B cell (primary cell): ENCODE measurements at regions not wholly inside any gene's neighbourhood (a gene's known extent, or its start where the extent isn't known, plus 50 kb on each side); places are given as distances from the start of the nearest gene placed in this dataset.

Source experiments
- ATAC-seq: fragments of 200-7000 bp; cut with Tn5 transposase; one replicate; pipeline ENCODE4 v1.10.0; 2021; ENCODE audit warnings: low read depth, mild to moderate bottlenecking, moderate number of reproducible peaks, moderate library complexity
- CTCF ChIA-PET: fragments of 350-600 bp; sonication (Branson Sonifier 250); formaldehyde crosslinking; loops from one replicate; lab custom pipeline; 2021; ENCODE audit warnings: antibody characterized with exemption, inconsistent platforms; lab: Charles Lee
- POLR2A ChIA-PET: fragments of 350-600 bp; sonication (Branson Sonifier 250); formaldehyde crosslinking; loops from one replicate; lab custom pipeline; 2021; ENCODE audit warnings: antibody characterized with exemption; lab: Charles Lee
- DNase-seq: peaks from one replicate; pipeline ENCODE4 v3.0.0; 2013
- H2AFZ ChIP-seq: 2 replicates; pipeline ENCODE4 v1.6.1; 2012; ENCODE audit warnings: mild to moderate bottlenecking, low read depth, low read length; ENCODE audit not compliant: insufficient read depth, poor library complexity, severe bottlenecking
- H3K27ac ChIP-seq, 2 donors: 1 replicate in 1 of 2; 2 replicates in 1 of 2; pipeline ENCODE4 v1.5.1; 2012 to 2013; ENCODE audit warnings: low read length in 2 of 2, mild to moderate bottlenecking in 2 of 2, moderate library complexity in 1 of 2
- H3K27me3 ChIP-seq, 4 experiments: fragments of 200-600 bp in 1 of 4; sonication (generic) in 1 of 4; replicated peaks in 1 of 4; 1 replicate in 2 of 4; 2 replicates in 2 of 4; pipeline versions ENCODE4 v1.6.1 to v1.7.0; 2013 to 2016; ENCODE audit warnings: low read length in 3 of 4, mild to moderate bottlenecking in 2 of 4, mixed read lengths in 1 of 4, moderate library complexity in 1 of 4; ENCODE audit not compliant: insufficient read depth in 4 of 4, control insufficient read depth in 3 of 4; ENCODE audit errors: control extremely low read depth in 1 of 4
- H3K36me3 ChIP-seq, 2 experiments: replicated peaks in 1 of 2; 1 replicate in 1 of 2; 2 replicates in 1 of 2; pipeline versions ENCODE4 v1.6.1 to v1.7.1; 2013; ENCODE audit warnings: low read length in 1 of 2; ENCODE audit not compliant: insufficient read depth in 2 of 2, control insufficient read depth in 1 of 2; ENCODE audit errors: control extremely low read depth in 1 of 2, extremely low read depth in 1 of 2
- H3K4me1 ChIP-seq, 2 donors: fragments of 200-600 bp in 1 of 2; sonication (generic) in 1 of 2; 1 replicate in 1 of 2; 2 replicates in 1 of 2; pipeline versions ENCODE4 v1.5.1 to v1.6.1; 2013 to 2017; ENCODE audit warnings: low read length in 2 of 2; ENCODE audit not compliant: control insufficient read depth in 2 of 2, insufficient read depth in 2 of 2
- H3K4me2 ChIP-seq: replicated peaks from 2 replicates; pipeline ENCODE3; 2012; ENCODE audit warnings: mild to moderate bottlenecking, low read depth, low read length; ENCODE audit not compliant: poor library complexity, severe bottlenecking
- H3K4me3 ChIP-seq, 5 experiments: fragments of 200-600 bp in 1 of 5; sonication (generic) in 1 of 5; 1 replicate in 3 of 5; 2 replicates in 2 of 5; pipeline versions ENCODE4 v1.5.1 to v1.7.0; 2011 to 2016; ENCODE audit warnings: low read length in 4 of 5, mild to moderate bottlenecking in 4 of 5, low read depth in 2 of 5, control low read depth in 1 of 5, moderate library complexity in 1 of 5; ENCODE audit not compliant: insufficient read depth in 1 of 5; ENCODE audit errors: control extremely low read depth in 1 of 5, extremely low read depth in 1 of 5
- H3K79me2 ChIP-seq: fragments of 200-600 bp; sonication (generic); one replicate; pipeline ENCODE4 v1.6.0; 2016; ENCODE audit warnings: low read length; ENCODE audit not compliant: control insufficient read depth, insufficient read depth
- H3K9ac ChIP-seq: fragments of 200-600 bp; sonication (generic); 2 replicates; pipeline ENCODE4 v1.6.1; 2017; ENCODE audit warnings: mild to moderate bottlenecking, low read length, moderate library complexity
- H3K9me3 ChIP-seq, 3 donors: one replicate each; pipeline versions ENCODE4 v1.6.1 to v1.7.1; 2013; ENCODE audit warnings: low read length in 2 of 3; ENCODE audit not compliant: control insufficient read depth in 2 of 3, insufficient read depth in 1 of 3; ENCODE audit errors: control extremely low read depth in 1 of 3
- H4K20me1 ChIP-seq: 2 replicates; pipeline ENCODE4 v1.6.0; 2012; ENCODE audit warnings: mild to moderate bottlenecking, low read length; ENCODE audit not compliant: insufficient read depth, control insufficient read depth, poor library complexity, severe bottlenecking
- H3K27ac Mint-ChIP-seq: one replicate; pipeline ENCODE4 v1.8.0; 2021; ENCODE audit warnings: mixed read lengths
- H3K27me3 Mint-ChIP-seq: one replicate; pipeline ENCODE4 v1.8.0; 2021; ENCODE audit warnings: mixed read lengths
- H3K4me1 Mint-ChIP-seq: one replicate; pipeline ENCODE4 v1.8.0; 2021; ENCODE audit warnings: mixed read lengths
- H3K4me3 Mint-ChIP-seq: one replicate; pipeline ENCODE4 v1.8.0; 2021; ENCODE audit warnings: mixed read lengths
- H3K9me3 Mint-ChIP-seq: one replicate; pipeline ENCODE4 v1.8.0; 2022; ENCODE audit warnings: mixed read lengths; ENCODE audit not compliant: insufficient read depth
- EZH2 ChIP-seq: IDR thresholded peaks from 2 replicates; pipeline ENCODE4 v1.6.1; 2012; ENCODE audit warnings: borderline replicate concordance, low read depth, mild to moderate bottlenecking, moderate library complexity, low read length; ENCODE audit not compliant: insufficient read depth, poor library complexity, severe bottlenecking
- WGBS: methylation state at CpG from one replicate; pipeline ENCODE4 v1.1.5; 2013; ENCODE audit warnings: missing lambda C conversion rate; ENCODE audit not compliant: insufficient coverage; 5-methylcytosine and 5-hydroxymethylcytosine counted together
- intact Hi-C: fragments of 100-400 bp; cut with micrococcal nuclease; formaldehyde crosslinking; loops from one replicate; pipeline ENCODE4 v1.10.0; 2022
- TF ChIP-seq, protein P1 (sequence below): fragments of 200-600 bp; IDR thresholded peaks from one replicate; pipeline ENCODE4 v1.8.0; 2022; ENCODE audit warnings: antibody characterized with exemption, mild to moderate bottlenecking

DNA sequence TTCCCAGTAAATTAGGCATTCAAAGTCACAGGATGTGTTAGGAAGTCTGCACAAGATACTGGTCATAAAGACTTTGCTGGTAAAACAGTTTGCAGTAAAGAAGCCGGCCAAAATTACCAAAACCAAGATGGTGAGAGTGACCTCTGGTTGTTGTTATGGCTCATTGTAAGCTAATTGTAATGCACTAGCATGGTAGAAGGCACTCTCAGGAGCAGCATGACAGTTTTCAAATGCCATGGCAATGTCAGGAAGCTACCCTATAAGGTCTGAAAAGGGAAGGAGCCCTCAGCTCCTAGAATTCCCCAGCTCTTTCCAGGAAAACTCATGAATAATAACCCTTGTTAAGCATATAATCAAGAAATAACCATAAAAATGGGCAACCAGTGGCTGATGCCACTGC, 64.3 kb upstream of the TNC start:
- no peaks in the 10 kb centered on the region for H3K4me1 Mint-ChIP-seq
- CTCF ChIA-PET = no interaction called here
- Histone ChIP-seq H3K4me1 (no peaks in the 10 kb centered on the region), H3K27ac (no peak overlapping the region), H3K27me3 (no peaks in the 10 kb centered on the region), H4K20me1 (no peaks in the 10 kb centered on the region), H3K9me3 (no peaks in the 10 kb centered on the region), H2AFZ (no peak overlapping the region), H3K4me2 (no peak overlapping the region), H3K9ac (no peak overlapping the region), H3K36me3 (no peaks in the 10 kb centered on the region), H3K79me2 (no peaks in the 10 kb centered on the region), H3K4me3 (no peak overlapping the region)
- WGBS = 86% methylated on average over 1 of the region's 1 CpG
- no peak for ATAC-seq
- POLR2A ChIA-PET = no interaction called here
- no peak overlapping the region for H3K4me3 Mint-ChIP-seq
- H3K27ac Mint-ChIP-seq = no peak overlapping the region
- TF ChIP-seq, protein P1, sequence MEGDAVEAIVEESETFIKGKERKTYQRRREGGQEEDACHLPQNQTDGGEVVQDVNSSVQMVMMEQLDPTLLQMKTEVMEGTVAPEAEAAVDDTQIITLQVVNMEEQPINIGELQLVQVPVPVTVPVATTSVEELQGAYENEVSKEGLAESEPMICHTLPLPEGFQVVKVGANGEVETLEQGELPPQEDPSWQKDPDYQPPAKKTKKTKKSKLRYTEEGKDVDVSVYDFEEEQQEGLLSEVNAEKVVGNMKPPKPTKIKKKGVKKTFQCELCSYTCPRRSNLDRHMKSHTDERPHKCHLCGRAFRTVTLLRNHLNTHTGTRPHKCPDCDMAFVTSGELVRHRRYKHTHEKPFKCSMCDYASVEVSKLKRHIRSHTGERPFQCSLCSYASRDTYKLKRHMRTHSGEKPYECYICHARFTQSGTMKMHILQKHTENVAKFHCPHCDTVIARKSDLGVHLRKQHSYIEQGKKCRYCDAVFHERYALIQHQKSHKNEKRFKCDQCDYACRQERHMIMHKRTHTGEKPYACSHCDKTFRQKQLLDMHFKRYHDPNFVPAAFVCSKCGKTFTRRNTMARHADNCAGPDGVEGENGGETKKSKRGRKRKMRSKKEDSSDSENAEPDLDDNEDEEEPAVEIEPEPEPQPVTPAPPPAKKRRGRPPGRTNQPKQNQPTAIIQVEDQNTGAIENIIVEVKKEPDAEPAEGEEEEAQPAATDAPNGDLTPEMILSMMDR = no peak
- TF ChIP-seq EZH2 = no peak
- intact Hi-C loops = no loop called here
- H3K9me3 Mint-ChIP-seq = no peaks in the 10 kb centered on the region
- no peak for DNase-seq
- H3K27me3 Mint-ChIP-seq = no peaks in the 10 kb centered on the region

DNA sequence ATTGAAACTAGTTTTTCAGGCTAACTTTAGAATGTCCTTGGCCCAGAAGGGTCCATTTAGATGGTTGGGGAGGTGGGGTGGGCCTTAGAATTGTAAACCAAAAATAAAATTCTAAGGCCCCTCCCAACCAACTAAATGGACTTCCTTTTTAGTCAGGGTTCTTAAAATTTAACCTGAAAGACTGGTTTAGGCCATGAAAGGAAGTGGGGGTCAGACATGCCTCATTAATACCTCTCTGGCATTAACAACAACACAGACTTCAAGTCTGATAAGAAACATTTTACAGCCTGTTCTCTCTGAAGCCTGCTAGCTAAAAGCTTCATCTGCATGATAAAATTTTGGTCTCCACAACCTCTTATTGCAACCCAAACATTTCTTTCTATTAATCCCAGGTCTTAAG, 65.5 kb upstream of the TNC start:
- H3K9ac ChIP-seq = no peak overlapping the region
- intact Hi-C loops = no loop called here
- no peaks in the 10 kb centered on the region for H3K9me3 Mint-ChIP-seq
- no peaks in the 10 kb centered on the region for H3K79me2 ChIP-seq
- no peaks in the 10 kb centered on the region for H3K27me3 ChIP-seq
- no peak overlapping the region for H3K4me3 Mint-ChIP-seq
- DNase-seq = no peak
- CTCF ChIA-PET = no interaction called here
- H4K20me1 ChIP-seq = no peaks in the 10 kb centered on the region
- H3K4me1 ChIP-seq = no peaks in the 10 kb centered on the region
- H3K9me3 ChIP-seq = no peaks in the 10 kb centered on the region
- no peak overlapping the region for H2AFZ ChIP-seq
- no peak overlapping the region for H3K4me3 ChIP-seq
- H3K36me3 ChIP-seq = no peaks in the 10 kb centered on the region
- H3K4me2 ChIP-seq = no peak overlapping the region
- TF ChIP-seq EZH2 = no peak
- TF ChIP-seq, protein P1 = no peak
- H3K27ac Mint-ChIP-seq = no peak overlapping the region
- ATAC-seq = no peak
- no peaks in the 10 kb centered on the region for H3K27me3 Mint-ChIP-seq
- POLR2A ChIA-PET = no interaction called here
- H3K4me1 Mint-ChIP-seq = no peaks in the 10 kb centered on the region
- no peak overlapping the region for H3K27ac ChIP-seq
